ENCODE measurements at regions not wholly inside any gene's neighbourhood (a gene's known extent, or its start where the extent isn't known, plus 50 kb on each side); places are given as distances from the start of the nearest gene placed in this dataset.
"Not testable (repeated sequence)": the region's sequence is repeated elsewhere in the genome, so short reads cannot be mapped to it uniquely, and the experiment has no call there.

GRCh38 chr5:104456122-104456521 lies 893.5 kb upstream of the NUDT12 start:
- DNase-seq, result no peak

- no peak for DNase-seq
These were observed 890.0 kb upstream of the NUDT12 start for GRCh38 chr5:104452550-104452949.

DNA sequence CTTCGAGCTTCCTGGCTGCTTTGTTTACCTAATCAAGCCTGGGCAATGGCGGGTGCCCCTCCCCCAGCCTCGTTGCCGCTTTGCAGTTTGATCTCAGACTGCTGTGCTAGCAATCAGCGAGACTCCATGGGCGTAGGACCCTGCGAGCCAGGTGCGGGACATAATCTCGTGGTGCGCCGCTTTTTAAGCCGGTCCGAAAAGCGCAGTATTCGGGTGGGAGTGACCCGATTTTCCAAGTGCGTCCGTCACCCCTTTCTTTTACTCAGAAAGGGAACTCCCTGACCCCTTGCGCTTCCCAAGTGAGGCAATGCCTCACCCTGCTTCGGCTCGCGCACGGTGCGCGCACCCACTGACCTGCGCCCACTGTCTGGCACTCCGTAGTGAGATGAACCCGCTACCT lies 889.3 kb upstream of the NUDT12 start:
- not testable (repeated sequence) for DNase-seq

DNA sequence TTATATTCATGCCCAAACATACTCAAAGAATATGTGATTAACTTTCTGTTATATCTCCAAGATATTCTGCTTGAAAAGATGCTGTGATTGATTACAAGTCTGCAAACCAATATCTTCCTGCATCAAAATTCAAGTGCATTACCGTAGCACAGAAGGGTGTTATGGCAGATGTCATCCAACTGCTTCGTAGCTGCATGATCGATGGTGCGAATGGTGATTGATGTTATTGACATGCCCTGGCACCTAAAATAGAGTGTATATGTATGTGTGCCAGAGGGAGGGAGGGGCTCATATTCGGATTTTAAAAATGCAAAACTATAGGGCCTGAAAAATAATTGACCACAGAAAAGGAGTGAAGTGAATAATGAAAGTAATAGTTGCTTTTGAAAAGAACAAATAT lies 882.1 kb upstream of the NUDT12 start:
- DNase-seq, result no peak

GRCh38 chr5:104443706-104444105 lies 881.1 kb upstream of the NUDT12 start:
- DNase-seq, result no peak

DNA sequence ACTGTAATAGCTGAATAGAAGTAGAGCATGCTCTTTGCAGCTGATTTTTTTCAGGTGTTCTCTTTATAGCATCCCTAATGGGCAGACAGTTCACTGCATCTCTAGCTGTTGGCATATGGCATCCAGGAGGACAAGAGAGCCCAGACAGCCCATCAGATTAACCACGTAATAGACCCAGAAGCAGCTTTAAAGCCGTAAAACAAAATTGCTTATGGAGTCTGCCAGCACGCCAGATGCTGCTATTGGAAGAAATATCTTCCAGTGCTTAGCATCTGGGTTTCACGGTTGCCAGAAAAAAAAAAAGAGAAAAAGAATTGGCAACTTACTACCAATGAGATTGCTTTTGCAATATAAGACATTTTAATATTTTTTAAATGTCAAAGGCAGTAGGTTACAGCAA lies 869.4 kb upstream of the NUDT12 start:
- DNase-seq, result no peak

DNA sequence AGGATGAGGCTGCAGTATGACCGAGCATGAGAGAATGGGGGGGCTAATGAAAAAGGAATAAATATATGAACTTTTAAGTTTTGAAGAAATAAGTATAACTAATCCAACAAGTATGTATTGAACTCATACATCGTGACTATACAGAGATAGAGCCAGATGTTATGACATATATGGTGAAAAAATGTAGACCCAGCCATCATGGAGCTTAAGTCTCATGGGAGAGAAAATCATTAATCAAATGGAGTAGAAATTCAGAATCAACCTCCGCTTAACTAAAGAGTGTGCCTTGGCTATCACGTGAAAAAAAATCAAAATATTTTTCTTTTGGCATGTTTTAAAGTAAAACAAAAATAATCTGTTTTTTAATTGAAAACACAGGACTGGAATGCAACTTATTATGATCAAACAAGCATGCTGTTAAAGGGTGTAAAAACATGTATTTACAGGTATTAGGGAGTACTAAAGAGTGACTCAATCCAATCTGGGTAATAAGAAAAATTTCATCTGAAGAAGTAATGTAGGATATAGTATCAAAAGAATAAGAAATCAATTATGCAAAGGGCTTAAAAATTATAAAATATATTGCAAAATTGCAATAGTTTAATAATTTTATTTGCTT lies 868.5 kb upstream of the NUDT12 start:
- no peak for DNase-seq

- no peak for DNase-seq
These were observed 867.3 kb upstream of the NUDT12 start for GRCh38 chr5:104429911-104430310.

DNA sequence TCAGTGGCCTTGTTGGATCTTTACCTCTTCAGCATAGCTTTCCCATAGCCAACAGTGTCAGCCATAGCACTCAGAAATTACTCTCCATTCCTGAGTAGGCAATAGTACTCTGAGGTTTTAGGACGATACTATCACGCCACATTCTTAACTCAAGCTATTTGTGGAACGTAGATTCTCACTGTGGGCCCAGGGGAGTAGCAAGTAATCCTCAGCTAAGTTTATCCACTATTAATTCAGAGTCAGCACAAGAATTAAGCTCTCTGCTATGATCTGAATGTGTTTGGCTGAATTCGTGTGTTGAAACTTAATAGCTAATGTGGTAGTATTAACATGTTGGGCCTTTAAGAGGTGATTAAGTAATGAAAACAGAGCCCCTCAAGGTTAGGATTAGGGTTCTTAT lies 858.8 kb upstream of the NUDT12 start:
- no peak for DNase-seq

GRCh38 chr5:104418056-104418455 lies 855.5 kb upstream of the NUDT12 start:
- no peak for DNase-seq

DNA sequence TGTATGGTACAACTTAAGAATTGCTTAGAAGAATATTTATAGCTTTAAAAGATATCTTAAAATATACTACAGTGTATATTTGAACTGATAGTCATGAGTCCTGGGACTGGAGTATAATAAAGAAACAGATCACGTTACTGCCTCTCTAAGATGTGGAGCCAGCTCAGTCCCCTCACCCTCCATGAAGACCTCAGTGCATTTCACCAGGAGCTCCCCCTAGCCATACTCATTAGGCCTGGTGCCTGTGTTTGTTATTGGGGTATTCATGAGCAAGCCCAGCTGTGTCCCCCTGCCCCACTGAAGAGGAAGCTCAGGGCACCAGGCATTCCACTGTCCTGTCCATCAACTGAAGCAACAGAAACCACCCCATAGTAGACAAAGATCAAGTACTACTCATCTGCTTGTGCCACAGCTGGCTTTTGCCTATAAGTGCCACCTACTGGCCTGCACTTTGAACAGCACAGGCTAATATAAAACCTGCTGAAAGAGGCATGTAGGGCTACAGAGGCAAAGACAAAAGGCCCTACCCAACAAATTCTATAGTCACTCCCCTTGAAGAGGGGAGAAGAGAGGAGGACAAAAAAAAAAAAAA lies 850.2 kb upstream of the NUDT12 start:
- DNase-seq, result no peak

DNA sequence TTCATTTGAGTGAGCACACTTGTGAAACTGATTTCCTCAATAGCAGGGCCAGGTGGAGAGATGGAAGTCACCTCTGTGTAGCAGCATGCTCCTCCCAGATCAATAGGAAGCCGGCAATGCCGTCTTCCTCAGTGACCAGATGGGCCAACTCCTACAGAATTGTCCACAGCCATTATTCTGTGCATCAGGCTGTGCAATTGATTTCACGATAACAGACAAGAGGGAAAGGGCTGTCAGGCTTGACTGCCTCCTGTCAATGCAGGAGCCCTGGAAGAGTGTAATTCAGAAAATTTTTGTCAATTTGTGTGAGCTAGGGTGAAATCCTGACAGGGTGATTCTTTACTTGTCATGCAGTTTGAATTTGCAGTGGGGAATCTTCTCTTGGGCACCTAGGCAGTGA lies 838.4 kb upstream of the NUDT12 start:
- no peak for DNase-seq

- DNase-seq, result no peak
These were observed 823.3 kb upstream of the NUDT12 start for GRCh38 chr5:104385906-104386305.

DNA sequence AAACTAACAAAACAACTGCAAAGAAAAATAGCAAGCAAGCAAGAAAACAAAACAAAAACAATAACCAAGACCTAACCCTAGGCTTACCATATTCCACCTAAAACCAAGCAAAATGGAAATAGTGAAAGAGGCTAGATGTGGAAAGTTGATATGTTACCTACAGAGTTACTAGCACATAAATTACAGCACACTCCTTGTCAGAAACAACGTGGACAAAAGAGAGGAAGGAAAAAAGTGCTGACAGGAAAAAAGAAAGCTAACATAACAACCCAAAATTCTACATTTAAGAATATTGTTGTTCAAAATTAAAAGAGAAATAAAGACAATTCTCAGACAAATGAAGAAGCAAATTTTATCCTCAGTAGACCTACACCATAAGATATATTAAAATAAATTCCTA lies 812.8 kb upstream of the NUDT12 start:
- no peak for DNase-seq

DNA sequence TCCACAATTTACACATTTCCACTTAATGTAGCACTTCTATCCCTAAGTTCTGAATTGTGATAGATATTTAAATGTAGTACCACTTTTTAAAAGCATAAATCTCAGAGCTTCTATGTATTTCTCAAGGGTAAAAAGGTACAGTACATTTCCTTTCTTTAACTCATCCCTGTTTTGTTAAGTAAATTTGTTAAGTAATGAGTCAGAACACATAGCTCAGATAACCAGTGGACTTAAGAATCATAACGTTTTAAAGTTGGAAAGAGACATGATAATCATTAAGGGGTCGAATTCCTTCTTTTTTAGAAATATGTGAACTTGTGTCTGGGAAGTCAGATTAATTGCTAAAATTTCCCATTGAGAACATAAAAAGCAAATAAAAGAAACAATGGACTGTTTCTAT lies 810.2 kb upstream of the NUDT12 start:
- DNase-seq, result no peak

- no peak for DNase-seq
These were observed 809.8 kb upstream of the NUDT12 start for GRCh38 chr5:104372376-104372775.

- no peak for DNase-seq
These were observed 807.9 kb upstream of the NUDT12 start for GRCh38 chr5:104370523-104370922.

DNA sequence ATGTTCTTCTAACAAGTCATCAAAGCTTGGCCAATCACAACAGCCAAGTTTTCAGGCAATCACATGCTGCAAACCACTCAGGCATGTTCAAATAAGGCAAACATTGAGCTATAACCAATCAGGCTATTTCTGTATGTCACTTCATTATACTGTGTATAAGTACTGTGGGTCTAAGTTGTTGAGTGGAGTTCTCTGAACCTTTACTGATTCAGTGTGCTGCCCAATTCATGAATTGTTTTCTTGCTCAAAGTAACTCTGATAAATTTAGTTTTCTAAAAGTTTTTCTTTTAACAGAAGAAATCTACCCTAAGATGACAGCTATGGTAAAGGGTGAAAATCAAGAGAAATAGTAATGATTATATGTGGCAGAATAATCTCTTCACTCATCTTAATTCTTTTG lies 805.4 kb upstream of the NUDT12 start:
- DNase-seq, result no peak

- DNase-seq, result no peak
These were observed 801.0 kb upstream of the NUDT12 start for GRCh38 chr5:104363567-104363966.

GRCh38 chr5:104361932-104362331 lies 799.3 kb upstream of the NUDT12 start:
- DNase-seq, result no peak

GRCh38 chr5:104355350-104355749 lies 792.8 kb upstream of the NUDT12 start:
- no peak for DNase-seq

- DNase-seq, result no peak
These were observed 790.8 kb upstream of the NUDT12 start for GRCh38 chr5:104353371-104353770.

DNA sequence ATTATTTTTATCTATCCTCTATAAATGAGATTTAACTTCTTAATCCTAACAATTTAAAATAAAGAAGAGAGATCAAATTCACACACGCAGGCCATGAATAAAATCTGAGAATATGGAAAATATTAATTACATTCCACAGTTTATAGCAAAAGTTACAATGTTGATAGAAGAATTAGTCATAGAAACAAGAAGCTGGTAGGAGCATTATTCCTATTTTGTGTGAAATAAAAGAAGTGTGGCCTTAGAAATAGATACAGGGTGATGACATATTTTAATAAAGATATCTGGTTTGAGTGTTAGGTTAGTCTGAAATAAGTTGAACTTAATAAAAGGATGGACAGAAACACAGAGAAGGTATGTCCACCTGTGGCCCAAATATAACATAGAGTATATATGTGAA lies 790.4 kb upstream of the NUDT12 start:
- no peak for DNase-seq

DNA sequence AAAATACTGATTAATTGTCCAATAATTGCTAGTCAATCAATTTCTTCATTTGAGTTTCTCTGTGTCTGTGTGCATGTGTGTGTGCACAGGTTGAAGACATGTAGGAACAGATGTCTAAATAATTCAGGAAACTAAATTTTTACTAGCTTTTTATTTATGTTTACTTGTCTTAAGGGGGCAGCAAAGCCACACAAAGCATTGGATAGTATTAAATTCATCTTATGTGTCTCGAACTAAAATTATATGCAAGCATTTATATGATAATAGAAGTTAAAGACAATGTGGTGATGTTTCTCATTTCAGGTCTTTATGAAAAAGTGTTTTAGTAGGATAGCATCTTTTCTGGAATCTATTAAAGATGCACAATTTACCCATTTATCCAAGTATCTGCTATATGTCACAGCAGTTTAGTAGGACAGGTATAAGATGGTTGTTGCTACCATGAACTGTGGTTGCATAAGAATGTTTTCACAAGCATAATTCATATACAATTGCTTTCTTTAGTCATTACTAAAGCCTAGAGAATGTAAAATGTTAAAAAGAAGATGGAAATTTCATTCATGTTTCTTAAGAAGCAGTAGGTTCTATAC lies 784.6 kb upstream of the NUDT12 start:
- DNase-seq, result no peak

All from CD4-positive, alpha-beta T cell treated with Interleukin-6 for 4 hours (primary cell).